Activated CD8-positive, alpha-beta T cell treated with anti-CD3 and anti-CD28 coated beads for 36 hours (primary cell): ENCODE measurements at regions not wholly inside any gene's neighbourhood (a gene's known extent, or its start where the extent isn't known, plus 50 kb on each side); places are given as distances from the start of the nearest gene placed in this dataset.
A peak's percentile ranks its signal among the peaks of the same experiment; 100 is the strongest.

Experiments used
- ATAC-seq: fragments of 200-7000 bp; cut with Tn5 transposase; one replicate; pipeline ENCODE4 v1.10.0; 2021; ENCODE audit warnings: mild to moderate bottlenecking, moderate library complexity
- CTCF ChIA-PET: fragments of 350-600 bp; sonication (Branson Sonifier 250); formaldehyde crosslinking; loops from one replicate; lab custom pipeline; 2021; ENCODE audit warnings: antibody characterized with exemption; lab: Charles Lee
- POLR2A ChIA-PET: fragments of 350-600 bp; sonication (Branson Sonifier 250); formaldehyde crosslinking; loops from one replicate; lab custom pipeline; 2021; ENCODE audit warnings: antibody characterized with exemption; lab: Charles Lee
- DNase-seq: peaks from one replicate; pipeline ENCODE4 v3.0.0-alpha.2; 2020
- H3K27ac Mint-ChIP-seq: one replicate; pipeline ENCODE4 v1.8.0; 2021; ENCODE audit warnings: mild to moderate bottlenecking, mixed read lengths
- H3K27me3 Mint-ChIP-seq: one replicate; pipeline ENCODE4 v1.8.0; 2021; ENCODE audit warnings: mixed read lengths
- H3K36me3 Mint-ChIP-seq: one replicate; pipeline ENCODE4 v1.8.0; 2021; ENCODE audit warnings: low read depth, mixed read lengths
- H3K4me1 Mint-ChIP-seq: one replicate; pipeline ENCODE4 v1.8.0; 2021; ENCODE audit warnings: low read depth, mixed read lengths
- H3K4me3 Mint-ChIP-seq: one replicate; pipeline ENCODE4 v1.8.0; 2021; ENCODE audit warnings: mild to moderate bottlenecking, moderate library complexity, mixed read lengths
- H3K9me3 Mint-ChIP-seq: one replicate; pipeline ENCODE4 v1.8.0; 2021; ENCODE audit warnings: mixed read lengths
- CTCF ChIP-seq: fragments of 200-600 bp; IDR thresholded peaks from one replicate; pipeline ENCODE4 v1.8.0; 2022; ENCODE audit warnings: antibody characterized with exemption, mild to moderate bottlenecking
- intact Hi-C: fragments of 100-400 bp; cut with micrococcal nuclease; formaldehyde crosslinking; loops from one replicate; pipeline ENCODE4 v1.10.0; 2022

GRCh38 chr1:25140073-25140797 lies 92.1 kb downstream of the SYF2 start:
- H3K4me1 Mint-ChIP-seq, result peaks cover 5% of the 10 kb centered on the region
- H3K4me3 Mint-ChIP-seq, result no peak overlapping the region
- ATAC-seq, result peak; percentile 67
- H3K36me3 Mint-ChIP-seq, result no peaks in the 10 kb centered on the region
- no peak for TF ChIP-seq CTCF
- H3K27ac Mint-ChIP-seq, result no peak overlapping the region
- peaks cover 17% of the 10 kb centered on the region for H3K27me3 Mint-ChIP-seq
- peak; percentile 32 for DNase-seq
- no peaks in the 10 kb centered on the region for H3K9me3 Mint-ChIP-seq
- intact Hi-C loops, result no loop called here
- ChIA-PET CTCF (interaction anchor here (1.0 to 2.1 kb wide), 4 partner anchors 8 to 241 kb away, joined by 3 to 11 read pairs (median 4); no protein-coding TSS in a partner anchor), POLR2A (interaction anchor here (0.6 kb wide), 1 partner anchor 74 kb away, joined by 4 read pairs; no protein-coding TSS in a partner anchor)

GRCh38 chr1:25137521-25138395 lies 94.5 kb downstream of the SYF2 start:
- CTCF ChIA-PET, result interaction anchor here (1.2 to 2.1 kb wide), 4 partner anchors 10 to 68 kb away, joined by 6 to 11 read pairs (median 7); no protein-coding TSS in a partner anchor
- Mint-ChIP-seq H3K9me3 (no peaks in the 10 kb centered on the region), H3K27ac (no peak overlapping the region), H3K4me1 (peaks cover 5% of the 10 kb centered on the region), H3K27me3 (peaks cover 17% of the 10 kb centered on the region), H3K36me3 (no peaks in the 10 kb centered on the region), H3K4me3 (no peak overlapping the region)
- ATAC-seq (no peak), DNase-seq (no peak)
- POLR2A ChIA-PET, result no interaction called here
- intact Hi-C loops, result no loop called here
- TF ChIP-seq CTCF, result no peak

- no peak for TF ChIP-seq CTCF
- ChIA-PET CTCF (interaction anchor here (1.2 kb wide), 1 partner anchor 68 kb away, joined by 7 read pairs; no protein-coding TSS in a partner anchor), POLR2A (no interaction called here)
- Mint-ChIP-seq H3K27ac (no peak overlapping the region), H3K36me3 (no peaks in the 10 kb centered on the region), H3K27me3 (peaks cover 17% of the 10 kb centered on the region), H3K4me3 (no peak overlapping the region), H3K9me3 (no peaks in the 10 kb centered on the region), H3K4me1 (peaks cover 5% of the 10 kb centered on the region)
- intact Hi-C loops, result no loop called here
- ATAC-seq, result no peak
- DNase-seq, result no peak
Observed at GRCh38 chr1:25137106-25137505, 95.2 kb downstream of the SYF2 start.

GRCh38 chr1:25135909-25136308 lies 96.4 kb downstream of the SYF2 start:
- H3K9me3 Mint-ChIP-seq, result no peaks in the 10 kb centered on the region
- H3K4me1 Mint-ChIP-seq, result peaks cover 5% of the 10 kb centered on the region
- TF ChIP-seq CTCF, result no peak
- intact Hi-C loops, result no loop called here
- no peaks in the 10 kb centered on the region for H3K36me3 Mint-ChIP-seq
- H3K4me3 Mint-ChIP-seq, result no peak overlapping the region
- ATAC-seq (no peak), DNase-seq (no peak)
- no peak overlapping the region for H3K27ac Mint-ChIP-seq
- ChIA-PET POLR2A (no interaction called here), CTCF (no interaction called here)
- peaks cover 13% of the 10 kb centered on the region for H3K27me3 Mint-ChIP-seq
